ENCODE measurements at regions not wholly inside any gene's neighbourhood (a gene's known extent, or its start where the extent isn't known, plus 50 kb on each side); places are given as distances from the start of the nearest gene placed in this dataset.

DNA sequence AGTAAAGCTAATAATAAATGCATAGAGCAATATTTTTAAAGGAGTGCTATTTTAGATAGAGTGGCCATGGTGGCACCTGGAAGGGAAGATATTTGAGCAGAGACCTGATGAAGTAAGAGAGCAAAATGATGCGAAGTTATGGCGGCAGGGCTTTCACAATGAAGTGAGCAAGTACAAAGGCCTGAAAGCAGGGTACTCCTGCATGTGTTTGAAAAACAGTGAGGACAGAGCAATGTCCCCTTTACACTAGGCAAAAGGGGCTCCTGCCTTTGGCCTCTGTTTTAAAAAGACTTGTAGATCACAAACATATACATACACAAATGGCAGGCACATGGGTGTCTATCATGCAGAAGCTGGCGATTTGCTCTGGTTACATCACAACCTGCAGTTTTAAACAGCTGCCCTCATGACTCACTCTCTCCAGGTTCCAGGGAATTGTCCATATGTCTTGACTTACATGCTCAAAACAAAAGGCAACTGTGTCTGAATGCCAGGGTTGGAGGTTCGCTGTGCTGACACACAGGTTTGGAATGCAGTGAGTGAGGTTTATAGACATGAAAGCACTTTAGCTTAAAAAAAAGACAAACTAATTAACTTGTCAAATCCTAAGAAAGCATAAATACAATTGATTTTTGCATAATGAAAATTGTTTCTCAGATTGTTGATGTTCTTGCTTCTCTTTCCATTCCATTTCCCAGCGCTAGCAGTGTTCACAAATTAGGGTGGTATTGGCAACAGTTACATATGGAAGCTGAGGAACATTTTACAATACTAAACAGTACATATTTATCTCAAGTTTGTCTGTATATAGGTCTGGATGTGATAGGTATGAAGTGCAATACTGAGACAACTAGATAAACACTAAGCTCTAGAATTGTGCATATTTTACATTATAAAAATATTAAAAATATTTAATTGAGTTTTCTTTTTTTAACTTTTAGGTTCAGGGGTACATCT, 313.9 kb downstream of the BARHL2 start (continued):
- peak; percentile 86 for TF ChIP-seq FOSL1 (CRISPR knock-in tag; IDR thresholded peaks at IDR 0.05; ENCODE audit: borderline replicate concordance)
- no peak for TF ChIP-seq ZNF430 (CRISPR knock-in tag; IDR thresholded peaks at IDR 0.05)
- no peak for TF ChIP-seq YEATS4 (CRISPR knock-in tag; IDR thresholded peaks at IDR 0.05; ENCODE audit: borderline replicate concordance)
- TF ChIP-seq, protein P1, sequence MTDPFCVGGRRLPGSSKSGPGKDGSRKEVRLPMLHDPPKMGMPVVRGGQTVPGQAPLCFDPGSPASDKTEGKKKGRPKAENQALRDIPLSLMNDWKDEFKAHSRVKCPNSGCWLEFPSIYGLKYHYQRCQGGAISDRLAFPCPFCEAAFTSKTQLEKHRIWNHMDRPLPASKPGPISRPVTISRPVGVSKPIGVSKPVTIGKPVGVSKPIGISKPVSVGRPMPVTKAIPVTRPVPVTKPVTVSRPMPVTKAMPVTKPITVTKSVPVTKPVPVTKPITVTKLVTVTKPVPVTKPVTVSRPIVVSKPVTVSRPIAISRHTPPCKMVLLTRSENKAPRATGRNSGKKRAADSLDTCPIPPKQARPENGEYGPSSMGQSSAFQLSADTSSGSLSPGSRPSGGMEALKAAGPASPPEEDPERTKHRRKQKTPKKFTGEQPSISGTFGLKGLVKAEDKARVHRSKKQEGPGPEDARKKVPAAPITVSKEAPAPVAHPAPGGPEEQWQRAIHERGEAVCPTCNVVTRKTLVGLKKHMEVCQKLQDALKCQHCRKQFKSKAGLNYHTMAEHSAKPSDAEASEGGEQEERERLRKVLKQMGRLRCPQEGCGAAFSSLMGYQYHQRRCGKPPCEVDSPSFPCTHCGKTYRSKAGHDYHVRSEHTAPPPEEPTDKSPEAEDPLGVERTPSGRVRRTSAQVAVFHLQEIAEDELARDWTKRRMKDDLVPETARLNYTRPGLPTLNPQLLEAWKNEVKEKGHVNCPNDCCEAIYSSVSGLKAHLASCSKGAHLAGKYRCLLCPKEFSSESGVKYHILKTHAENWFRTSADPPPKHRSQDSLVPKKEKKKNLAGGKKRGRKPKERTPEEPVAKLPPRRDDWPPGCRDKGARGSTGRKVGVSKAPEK (CRISPR knock-in tag; IDR thresholded peaks at IDR 0.05; ENCODE audit: borderline replicate concordance), result no peak
- no peak for TF ChIP-seq ZNF780A (CRISPR knock-in tag; IDR thresholded peaks at IDR 0.05)
- TF ChIP-seq, protein P2, sequence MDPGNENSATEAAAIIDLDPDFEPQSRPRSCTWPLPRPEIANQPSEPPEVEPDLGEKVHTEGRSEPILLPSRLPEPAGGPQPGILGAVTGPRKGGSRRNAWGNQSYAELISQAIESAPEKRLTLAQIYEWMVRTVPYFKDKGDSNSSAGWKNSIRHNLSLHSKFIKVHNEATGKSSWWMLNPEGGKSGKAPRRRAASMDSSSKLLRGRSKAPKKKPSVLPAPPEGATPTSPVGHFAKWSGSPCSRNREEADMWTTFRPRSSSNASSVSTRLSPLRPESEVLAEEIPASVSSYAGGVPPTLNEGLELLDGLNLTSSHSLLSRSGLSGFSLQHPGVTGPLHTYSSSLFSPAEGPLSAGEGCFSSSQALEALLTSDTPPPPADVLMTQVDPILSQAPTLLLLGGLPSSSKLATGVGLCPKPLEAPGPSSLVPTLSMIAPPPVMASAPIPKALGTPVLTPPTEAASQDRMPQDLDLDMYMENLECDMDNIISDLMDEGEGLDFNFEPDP (CRISPR knock-in tag; conservative IDR thresholded peaks at IDR 0.05), result no peak
- no peak for TF ChIP-seq TAF15 (IDR thresholded peaks at IDR 0.05; ENCODE audit: low read depth, low read length, poor library complexity, severe bottlenecking)
- no peak for TF ChIP-seq ZNF367 (CRISPR knock-in tag; IDR thresholded peaks at IDR 0.05; ENCODE audit: borderline replicate concordance)
- no peak for TF ChIP-seq CBFB (CRISPR knock-in tag; IDR thresholded peaks at IDR 0.05)
- TF ChIP-seq, protein P3, sequence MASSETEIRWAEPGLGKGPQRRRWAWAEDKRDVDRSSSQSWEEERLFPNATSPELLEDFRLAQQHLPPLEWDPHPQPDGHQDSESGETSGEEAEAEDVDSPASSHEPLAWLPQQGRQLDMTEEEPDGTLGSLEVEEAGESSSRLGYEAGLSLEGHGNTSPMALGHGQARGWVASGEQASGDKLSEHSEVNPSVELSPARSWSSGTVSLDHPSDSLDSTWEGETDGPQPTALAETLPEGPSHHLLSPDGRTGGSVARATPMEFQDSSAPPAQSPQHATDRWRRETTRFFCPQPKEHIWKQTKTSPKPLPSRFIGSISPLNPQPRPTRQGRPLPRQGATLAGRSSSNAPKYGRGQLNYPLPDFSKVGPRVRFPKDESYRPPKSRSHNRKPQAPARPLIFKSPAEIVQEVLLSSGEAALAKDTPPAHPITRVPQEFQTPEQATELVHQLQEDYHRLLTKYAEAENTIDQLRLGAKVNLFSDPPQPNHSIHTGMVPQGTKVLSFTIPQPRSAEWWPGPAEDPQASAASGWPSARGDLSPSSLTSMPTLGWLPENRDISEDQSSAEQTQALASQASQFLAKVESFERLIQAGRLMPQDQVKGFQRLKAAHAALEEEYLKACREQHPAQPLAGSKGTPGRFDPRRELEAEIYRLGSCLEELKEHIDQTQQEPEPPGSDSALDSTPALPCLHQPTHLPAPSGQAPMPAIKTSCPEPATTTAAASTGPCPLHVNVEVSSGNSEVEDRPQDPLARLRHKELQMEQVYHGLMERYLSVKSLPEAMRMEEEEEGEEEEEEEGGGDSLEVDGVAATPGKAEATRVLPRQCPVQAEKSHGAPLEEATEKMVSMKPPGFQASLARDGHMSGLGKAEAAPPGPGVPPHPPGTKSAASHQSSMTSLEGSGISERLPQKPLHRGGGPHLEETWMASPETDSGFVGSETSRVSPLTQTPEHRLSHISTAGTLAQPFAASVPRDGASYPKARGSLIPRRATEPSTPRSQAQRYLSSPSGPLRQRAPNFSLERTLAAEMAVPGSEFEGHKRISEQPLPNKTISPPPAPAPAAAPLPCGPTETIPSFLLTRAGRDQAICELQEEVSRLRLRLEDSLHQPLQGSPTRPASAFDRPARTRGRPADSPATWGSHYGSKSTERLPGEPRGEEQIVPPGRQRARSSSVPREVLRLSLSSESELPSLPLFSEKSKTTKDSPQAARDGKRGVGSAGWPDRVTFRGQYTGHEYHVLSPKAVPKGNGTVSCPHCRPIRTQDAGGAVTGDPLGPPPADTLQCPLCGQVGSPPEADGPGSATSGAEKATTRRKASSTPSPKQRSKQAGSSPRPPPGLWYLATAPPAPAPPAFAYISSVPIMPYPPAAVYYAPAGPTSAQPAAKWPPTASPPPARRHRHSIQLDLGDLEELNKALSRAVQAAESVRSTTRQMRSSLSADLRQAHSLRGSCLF (CRISPR knock-in tag; IDR thresholded peaks at IDR 0.05; ENCODE audit: borderline replicate concordance), result no peak
- TF ChIP-seq MIER3 (CRISPR knock-in tag; IDR thresholded peaks at IDR 0.05; ENCODE audit: borderline replicate concordance), result peak; percentile 55; the same call in 1 of the 2 replicates
- TF ChIP-seq SSRP1 (CRISPR knock-in tag; IDR thresholded peaks at IDR 0.05), result no peak
- no peak for TF ChIP-seq ZNF382 (CRISPR knock-in tag; IDR thresholded peaks at IDR 0.05; ENCODE audit: borderline replicate concordance)
- TF ChIP-seq GZF1 (CRISPR knock-in tag; IDR thresholded peaks at IDR 0.05), result no peak
- TF ChIP-seq ZBTB8A (CRISPR knock-in tag; IDR thresholded peaks at IDR 0.05; ENCODE audit: borderline replicate concordance, low read depth), result no peak
- TF ChIP-seq, protein P4, sequence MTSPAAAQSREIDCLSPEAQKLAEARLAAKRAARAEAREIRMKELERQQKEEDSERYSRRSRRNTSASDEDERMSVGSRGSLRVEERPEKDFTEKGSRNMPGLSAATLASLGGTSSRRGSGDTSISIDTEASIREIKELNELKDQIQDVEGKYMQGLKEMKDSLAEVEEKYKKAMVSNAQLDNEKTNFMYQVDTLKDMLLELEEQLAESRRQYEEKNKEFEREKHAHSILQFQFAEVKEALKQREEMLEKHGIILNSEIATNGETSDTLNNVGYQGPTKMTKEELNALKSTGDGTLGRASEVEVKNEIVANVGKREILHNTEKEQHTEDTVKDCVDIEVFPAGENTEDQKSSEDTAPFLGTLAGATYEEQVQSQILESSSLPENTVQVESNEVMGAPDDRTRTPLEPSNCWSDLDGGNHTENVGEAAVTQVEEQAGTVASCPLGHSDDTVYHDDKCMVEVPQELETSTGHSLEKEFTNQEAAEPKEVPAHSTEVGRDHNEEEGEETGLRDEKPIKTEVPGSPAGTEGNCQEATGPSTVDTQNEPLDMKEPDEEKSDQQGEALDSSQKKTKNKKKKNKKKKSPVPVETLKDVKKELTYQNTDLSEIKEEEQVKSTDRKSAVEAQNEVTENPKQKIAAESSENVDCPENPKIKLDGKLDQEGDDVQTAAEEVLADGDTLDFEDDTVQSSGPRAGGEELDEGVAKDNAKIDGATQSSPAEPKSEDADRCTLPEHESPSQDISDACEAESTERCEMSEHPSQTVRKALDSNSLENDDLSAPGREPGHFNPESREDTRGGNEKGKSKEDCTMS (CRISPR knock-in tag; conservative IDR thresholded peaks at IDR 0.05), result no peak

Data from HepG2 (cell line).